ELR (cell line): ENCODE measurements at regions not wholly inside any gene's neighbourhood (a gene's known extent, or its start where the extent isn't known, plus 50 kb on each side); places are given as distances from the start of the nearest gene placed in this dataset.

ENCODE experiments used
- DNase-seq: peaks from one replicate; pipeline ENCODE4 v3.0.0-alpha.2; 2015; ENCODE audit warnings: low read depth

DNA sequence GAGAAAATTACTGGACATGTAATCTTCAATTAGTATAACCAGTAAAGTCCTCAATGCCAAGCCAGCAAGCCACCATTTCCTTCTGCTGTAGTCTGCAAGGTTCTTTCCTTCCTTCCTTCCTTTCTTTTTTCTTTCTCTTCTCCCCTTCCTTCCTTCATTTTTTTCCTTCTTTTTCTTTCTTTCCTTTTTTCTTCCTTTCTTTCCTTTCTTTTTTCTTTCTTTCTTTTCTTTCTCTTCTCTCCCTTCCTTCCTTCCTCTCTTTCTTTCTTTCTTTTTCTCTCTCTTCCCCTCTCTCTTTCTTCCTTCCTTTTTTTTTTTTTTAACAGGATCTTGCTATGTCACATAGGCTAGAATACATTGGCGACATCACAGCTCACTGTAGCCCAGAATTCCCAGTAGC lies 369.8 kb downstream of the SEMA3D start:
- DNase-seq: no peak

DNA sequence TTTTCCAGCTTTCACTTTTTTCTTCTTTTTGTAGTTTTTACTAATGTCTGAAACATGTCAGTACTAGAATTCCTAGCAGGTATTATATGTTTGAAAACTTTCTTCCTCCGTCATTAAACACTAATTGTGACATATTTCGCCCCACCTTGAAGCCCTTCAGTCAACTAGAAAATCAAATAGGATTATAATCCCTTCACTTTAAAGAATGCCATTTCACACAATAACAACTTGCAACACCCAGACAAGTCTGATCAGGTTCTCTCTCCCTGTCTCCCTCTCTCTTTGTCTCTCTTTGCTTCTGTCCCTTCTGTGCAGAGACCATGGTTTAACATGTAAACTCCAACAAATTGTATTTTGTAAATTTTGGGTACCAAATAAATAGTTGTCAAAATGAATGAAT lies 373.5 kb downstream of the SEMA3D start:
- DNase-seq: no peak

DNA sequence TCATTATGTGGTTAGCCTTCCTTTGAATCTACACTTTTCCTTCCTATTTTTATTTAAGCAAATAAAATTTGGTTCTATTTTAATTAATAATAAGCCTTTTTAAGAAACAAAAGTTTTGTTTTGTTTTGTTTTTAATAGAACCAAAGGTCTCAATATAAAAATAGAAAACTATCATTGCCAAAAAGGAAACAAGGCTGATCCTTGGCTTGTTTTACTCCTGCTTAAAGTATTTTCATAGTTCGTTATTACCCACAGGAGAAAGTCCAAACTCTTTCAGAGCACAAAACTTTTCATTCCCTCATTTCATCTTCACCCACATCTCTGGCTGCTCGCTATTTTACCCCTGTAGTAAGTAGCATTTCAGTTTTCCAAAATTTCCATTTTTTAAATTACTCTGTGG lies 374.8 kb downstream of the SEMA3D start:
- DNase-seq: no peak

DNA sequence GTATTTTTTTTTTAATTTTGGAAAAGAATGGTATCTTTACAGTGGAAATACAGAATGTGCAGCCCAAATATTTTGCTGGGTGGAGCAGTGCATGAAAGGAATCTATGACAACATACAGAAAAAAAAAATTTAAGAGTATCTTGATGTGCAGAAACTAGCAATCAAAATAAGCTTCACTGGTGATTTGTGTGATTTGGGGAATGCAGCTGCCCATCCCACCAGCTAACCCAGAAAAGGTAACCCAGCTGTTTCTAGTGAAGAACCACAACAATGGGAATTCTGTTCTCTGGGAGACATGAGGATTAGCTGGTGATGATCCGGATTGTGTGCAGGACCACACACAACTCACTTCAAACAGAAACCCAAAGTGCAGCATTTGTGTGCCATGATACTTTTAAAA lies 375.5 kb downstream of the SEMA3D start:
- DNase-seq: no peak

DNA sequence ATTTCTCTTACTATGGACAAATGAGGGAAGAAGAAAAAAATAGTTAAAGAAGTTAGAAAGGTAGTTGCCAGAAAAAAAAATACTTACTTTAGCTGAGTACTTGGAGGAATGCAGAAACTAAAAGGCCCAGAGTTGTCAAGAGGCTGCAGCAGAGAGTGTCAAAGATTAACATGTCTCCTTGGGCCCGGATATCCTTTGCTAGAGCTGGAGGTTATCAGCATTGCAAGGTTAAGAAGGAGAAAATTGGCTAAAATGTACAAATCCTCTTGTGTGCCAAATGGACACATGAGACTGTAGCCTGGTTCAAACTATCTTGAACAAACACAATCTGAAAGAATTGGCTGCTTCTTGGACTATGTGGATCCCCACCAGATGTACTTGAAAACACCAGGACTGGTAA lies 377.0 kb downstream of the SEMA3D start:
- no peak for DNase-seq

DNA sequence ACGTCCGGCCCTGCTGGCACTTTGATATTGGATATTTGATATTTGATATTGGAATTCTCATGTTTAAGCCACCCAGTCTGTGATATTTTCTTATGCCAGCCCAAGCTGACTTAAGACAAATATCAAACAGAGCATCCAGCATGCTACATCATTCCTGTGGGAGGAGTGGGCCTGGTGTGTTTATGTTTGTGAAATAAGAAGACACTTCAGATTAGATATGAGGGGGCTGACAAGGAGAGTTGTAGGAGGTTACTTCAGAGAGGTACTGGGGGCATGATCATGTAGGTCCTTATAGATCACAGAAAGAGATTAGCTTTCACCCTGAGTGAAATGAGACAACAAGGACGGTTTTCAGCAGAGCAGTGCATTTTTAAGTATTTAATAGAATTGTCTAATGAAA lies 382.9 kb downstream of the SEMA3D start:
- no peak for DNase-seq

DNA sequence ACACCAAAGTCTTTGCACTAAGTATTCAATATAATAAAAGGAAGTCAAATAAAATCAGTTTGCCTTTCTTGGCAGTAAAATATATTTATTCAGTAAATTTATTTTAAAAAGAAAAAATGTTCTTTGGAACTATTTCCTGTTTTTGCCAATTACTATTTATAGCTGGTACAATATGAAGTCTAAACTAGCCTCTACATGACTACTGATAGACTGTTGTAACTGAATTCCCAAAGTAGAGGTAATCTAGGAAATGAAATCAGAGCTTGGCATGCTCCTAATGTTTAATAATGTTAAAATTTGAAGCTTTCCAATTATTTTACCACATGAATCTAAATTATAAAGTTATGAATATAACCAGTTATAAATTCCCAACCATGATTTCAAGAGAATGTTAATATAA lies 385.5 kb downstream of the SEMA3D start:
- DNase-seq: no peak

DNA sequence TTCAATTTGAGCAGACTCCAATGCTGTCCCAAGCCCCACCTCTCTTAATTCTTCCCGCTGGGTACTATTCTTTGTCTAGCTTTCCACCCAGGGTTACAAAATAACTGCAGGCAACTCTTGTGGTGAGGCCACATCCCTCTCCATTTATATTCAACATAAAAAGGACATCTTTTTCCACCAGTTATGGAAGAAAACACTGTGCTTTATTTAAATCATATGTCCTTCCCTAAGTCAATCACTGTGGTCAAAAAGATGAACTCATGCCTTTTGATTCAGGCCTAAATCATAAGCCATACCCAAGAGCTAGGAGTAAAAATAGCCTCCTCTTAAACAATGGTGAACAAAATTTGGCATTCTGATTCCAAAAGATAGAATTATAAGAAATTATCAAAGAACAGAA lies 386.0 kb downstream of the SEMA3D start:
- no peak for DNase-seq

DNA sequence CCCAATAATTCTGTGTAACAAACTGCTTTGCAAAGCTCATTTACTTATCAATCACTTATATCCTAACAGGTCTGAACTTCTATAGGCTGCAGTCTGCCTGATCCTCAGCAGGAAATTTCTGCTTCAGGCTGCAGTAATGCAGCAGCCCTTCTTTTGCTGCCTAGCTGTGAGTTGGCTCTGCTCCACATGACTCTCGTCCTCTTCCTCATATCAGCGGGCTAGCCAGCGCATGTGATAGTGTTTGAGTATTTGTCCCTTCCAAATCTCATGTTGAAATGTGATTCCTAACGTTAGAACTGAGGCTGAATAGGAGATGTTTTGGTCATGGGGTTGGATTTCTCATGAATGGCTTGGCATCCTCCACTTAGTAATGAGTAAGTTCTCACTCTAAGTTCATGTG lies 387.8 kb downstream of the SEMA3D start:
- DNase-seq: no peak

DNA sequence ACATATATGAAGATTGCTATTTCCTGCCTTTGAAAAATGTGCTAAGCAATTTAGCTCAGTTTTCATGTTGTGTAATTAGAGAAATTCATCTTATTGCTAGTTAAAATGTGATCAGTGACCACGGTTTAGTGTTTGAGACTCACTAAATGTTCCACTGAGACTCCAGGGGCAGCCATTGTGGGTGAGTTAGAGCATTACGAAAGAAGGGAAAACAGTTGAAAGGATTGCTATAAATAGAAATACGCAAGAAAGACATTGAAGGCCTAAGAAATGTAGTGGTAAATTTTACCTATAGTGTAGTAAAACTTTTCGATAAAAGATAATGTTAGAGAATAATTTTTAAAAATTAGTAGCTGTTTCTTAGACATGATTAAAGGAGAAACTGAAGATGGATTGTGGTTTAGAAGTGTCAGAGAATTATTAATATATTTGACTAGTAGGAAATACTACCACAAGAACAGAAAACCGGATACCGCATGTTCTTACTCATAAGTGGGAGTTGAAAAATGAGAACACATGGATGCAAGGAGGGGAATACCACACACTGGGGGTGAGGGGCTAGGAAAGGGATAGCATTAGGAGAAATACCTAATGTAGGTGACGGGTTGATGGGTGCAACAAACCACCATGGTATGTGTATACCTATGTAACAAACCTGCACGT lies 394.5 kb downstream of the SEMA3D start:
- no peak for DNase-seq

DNA sequence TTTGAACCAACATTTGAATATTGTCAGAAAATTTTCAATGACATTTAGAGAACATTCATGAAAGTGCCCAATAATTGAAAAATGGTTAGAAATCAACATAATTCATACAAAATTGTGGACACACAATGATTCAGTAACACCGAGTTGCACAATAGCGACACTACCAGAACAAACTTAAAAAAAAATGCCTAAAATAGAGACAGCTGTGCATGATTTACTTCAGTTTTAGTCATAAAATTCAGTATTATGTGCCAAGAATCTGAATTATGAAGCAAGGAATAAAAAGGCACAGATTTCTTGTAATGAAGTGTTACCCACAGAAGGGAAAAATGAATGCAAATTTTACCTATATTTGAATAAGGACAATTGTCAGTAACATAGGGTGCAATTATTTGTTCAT lies 396.0 kb downstream of the SEMA3D start:
- no peak for DNase-seq

DNA sequence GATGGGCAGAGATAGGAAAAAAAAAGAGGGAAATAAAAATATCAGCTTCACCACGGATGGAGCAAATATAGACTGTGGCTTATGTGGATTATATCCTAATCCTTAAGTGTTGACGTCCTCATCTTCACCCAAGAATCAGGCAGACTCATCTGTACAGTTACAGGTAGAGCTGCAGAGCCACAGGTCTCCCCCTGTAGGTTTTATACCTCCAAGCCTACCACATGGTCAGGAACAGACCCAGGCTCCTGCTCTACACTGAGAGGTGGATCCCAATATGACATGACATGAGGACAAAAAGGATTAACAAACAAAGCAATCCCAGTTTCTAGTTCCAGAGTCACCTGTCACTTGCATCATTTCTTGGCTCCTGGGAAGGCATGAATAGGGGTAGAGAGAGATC lies 400.8 kb downstream of the SEMA3D start:
- DNase-seq: no peak

DNA sequence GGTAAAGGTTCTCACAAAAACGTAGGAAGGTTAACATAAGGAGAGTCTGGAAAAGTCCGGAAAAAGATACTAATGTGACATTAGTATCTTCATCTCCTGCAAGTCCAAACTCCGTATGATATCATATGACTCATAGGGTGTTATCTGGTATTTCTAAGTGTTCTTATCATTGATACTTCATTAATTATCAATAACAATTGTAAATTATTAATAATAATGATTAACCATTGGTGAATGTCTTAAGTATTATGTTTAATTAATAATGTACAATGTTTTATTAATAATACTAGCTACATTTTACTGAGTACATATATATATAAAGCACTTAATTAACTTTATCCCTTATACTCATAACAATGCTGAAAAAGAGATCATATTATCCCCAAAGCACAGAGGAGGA lies 402.4 kb downstream of the SEMA3D start:
- no peak for DNase-seq

DNA sequence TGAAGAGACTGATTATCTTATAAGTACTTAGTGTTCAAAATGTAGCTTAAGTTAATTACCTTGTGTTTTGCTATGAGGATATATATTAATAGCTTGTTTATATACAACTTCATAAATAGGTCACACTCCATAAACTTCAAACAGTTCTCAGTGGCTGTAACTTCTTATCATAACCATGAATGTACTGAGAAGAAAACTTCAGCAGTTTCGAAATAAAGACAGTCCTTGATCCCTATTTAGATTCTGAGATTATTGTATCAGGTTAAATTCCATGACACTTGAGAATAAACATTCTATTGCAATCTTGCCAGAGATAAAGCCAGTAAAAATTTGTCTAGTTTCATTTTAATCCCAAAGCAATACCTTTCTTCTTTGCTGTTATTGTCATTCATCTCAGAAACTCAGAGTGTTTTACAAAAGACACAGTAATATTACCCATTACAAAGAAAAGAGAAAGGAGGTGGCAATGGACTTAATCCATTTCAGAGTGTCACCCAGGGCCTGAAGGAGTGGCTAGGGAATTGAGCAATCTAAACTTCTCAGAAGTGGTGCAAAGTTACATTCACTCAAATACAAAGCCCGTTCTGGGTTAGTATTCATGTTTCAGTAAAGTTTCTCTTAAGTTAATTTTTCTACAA lies 403.6 kb downstream of the SEMA3D start:
- DNase-seq: no peak

DNA sequence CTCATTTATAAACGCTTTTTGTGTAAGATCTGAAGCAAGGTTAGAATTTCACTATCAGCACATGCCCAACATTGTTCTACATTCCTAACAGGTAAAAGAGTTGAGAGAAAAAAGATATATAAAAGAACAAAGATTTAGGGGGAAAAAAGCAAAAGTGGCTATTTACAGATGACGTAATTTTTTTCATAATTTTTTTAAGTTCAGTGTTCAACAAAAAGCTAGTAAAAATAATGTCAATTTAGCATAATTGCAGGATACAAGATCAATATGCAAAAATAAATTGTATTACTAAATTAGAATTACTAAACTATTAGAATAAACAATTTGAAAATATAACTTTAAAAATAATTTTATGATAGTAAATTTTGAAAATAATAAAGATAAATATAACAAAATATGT lies 405.0 kb downstream of the SEMA3D start:
- no peak for DNase-seq

DNA sequence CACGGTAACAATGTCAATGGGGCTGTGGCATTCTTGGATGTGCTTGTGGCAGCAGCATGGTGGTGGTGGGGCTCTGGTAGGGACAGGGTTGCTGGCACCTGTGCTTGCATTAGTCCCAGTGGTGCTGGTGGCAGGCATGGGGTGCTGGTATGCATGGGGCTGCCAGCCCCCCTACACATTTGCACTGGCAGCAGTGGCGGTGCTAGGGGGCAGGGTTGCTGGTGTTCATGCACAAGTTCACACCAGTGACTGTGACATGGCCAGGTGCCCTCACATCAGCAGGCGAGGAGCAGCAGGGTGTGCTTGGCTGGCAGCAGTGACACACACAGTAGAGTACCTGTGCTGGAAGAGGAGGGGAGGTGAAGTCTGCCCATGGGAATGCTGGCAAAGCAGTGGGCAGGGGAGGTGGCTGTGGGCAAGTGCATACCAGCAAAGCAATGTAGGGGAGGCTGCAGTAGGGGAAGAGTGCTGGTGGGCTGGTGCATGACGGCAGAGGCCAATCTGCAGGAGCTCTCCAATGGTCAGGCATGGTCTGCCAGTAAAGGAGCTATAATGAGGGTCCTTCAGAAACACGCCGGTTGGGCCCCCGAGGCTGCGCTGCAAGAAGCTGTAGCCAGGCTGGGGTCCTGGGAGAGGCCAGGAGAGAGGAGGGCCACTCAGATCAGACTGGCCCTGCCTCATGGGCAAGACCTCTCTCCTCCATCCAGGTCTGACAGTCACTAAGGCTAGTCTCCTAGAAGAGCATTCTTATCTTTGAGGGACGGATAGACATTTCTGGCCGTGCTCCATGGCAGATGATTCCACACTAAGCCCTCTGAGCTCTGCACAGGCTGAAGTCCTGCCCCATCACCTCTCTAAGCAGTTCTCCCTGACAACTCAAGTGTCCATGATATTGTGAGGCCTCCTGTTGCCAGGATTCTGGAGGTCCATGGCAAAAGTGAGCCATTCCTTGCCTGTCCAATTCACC lies 406.4 kb downstream of the SEMA3D start:
- no peak for DNase-seq

DNA sequence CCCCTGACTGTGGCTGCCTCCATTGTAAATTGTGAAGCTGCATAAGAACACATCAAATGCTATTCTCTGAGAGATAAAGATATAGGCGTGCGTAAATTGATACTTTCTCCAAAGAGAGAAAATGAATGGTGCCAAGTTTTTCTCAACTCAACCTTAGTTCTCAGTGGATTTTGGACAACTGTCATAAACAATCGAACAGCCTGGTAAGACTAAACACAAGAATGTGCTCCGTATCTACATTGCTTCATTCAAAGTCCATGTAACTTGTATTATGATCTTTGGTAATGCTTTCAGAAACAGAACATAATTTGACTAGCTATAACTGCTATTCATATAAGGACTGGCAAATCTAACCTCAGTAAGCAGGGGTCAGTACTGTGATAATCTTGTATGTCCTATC lies 429.1 kb downstream of the SEMA3D start:
- no peak for DNase-seq

DNA sequence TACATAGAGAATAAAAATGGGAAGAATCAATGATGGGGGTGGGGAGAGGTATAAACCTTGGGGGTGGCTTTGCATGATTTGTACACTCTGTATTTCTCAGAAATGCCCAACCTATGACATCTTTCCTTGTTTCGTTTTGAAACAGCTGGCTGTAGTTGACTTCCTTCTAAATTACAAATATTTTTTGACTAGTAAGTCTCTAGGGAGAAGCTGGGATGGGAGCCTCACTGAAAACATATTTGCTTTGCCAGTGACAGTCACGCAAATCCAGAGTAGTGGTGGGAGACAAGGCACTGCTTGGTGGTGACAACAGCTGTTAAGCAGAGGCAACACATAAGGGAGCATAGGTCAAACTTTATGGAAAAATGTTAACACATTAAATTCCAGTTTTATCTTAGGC lies 440.5 kb downstream of the SEMA3D start:
- DNase-seq: no peak

DNA sequence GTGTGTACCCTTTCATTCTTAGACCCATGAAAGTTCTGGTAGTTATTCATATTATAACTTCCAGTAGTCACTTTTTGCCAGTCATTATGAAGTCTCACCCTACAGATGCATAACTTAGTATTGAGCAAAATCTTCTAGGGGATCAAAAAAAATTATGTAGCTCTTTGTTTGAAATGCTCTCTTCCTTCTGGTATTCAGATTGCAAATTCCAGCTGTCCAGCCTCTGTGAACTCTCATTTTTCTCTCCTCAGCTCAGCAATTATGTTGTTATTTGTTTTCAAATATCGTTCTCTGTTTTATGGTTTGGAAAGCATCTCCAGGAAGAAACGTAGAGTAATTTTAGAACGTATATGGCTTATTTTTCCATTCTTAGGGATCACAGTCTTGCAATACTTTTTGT lies 442.5 kb downstream of the SEMA3D start:
- no peak for DNase-seq

DNA sequence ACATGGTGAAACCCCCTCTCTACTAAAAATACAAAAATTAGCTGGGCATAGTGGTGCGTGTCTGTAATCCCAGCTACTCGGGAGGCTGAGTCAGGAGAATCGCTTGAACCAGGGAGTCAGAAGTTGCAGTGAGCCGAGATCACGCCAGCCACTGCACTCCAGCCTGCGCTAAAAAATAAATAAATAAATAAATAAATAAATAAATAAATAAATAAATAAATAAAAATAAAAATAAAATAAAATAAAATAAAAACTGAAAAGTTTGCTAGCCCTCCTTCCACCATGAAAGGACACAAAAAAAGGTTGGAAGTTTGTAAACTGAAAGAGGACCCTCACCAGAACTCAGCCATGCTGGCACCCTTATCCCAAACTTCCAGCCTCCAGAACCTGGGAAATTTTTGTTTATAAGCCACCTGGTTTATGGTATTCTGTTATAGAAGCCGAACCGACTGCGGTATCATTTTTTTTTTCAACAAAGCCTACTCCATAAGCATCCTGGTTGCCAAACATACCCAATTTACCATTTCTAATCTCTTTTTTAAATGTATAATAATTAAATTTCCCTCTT lies 448.2 kb downstream of the SEMA3D start:
- DNase-seq: no peak

DNA sequence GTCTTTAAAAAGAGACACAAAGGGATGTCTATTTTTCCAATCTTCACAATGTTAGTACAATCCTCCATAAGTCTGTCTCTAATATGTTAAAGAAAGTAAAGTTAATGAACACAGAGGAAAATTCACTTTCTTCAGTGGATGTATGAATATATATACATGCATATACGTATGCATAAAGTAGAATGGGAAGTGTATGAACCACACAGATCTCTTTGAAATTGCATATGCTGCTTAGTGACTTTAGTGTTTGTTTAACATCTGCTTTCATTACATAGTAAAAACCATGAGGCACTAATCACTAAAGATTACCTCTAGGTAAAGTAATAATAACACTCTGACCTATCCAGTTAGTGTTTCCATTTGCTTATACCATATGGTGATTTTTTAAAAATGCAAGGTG lies 451.2 kb downstream of the SEMA3D start:
- no peak for DNase-seq

DNA sequence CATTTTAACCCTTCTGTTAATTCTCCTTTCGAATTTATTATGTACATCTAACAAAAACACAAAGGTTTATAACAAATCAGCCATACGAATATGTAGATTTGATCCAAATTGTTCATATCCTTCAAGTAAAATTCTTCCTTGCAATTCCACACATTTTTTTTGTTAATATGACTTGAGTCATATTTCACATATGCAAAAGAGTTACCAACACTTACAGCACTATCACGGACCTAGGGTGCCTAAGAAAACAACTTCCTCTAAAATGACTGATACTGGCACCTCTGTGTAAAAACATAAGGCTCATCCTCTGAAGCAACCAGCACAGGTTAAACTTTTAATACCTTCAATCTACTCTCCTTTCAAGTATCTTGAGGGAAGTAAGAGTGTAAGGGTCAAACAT lies 451.8 kb downstream of the SEMA3D start:
- DNase-seq: peak; percentile 5

DNA sequence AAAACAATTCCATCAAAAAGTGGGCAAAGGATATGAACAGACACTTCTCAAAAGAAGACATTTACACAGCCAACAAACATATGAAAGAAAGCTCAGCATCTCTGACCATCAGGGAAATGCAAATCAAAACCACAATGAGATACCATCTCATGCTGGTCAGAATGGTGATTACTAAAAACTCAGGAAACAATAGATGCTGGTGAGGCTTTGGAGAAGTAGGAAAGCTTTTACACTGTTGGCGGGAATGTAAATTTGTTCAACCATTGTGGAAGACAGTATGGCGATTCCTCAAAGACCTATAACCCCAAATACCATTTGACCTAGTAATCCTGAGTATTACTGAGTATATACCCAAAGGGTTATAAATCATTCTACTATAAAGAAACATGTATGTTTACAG lies 452.9 kb downstream of the SEMA3D start:
- peak; percentile 8 for DNase-seq
